ENCODE measurements at regions not wholly inside any gene's neighbourhood (a gene's known extent, or its start where the extent isn't known, plus 50 kb on each side); places are given as distances from the start of the nearest gene placed in this dataset.

DNA sequence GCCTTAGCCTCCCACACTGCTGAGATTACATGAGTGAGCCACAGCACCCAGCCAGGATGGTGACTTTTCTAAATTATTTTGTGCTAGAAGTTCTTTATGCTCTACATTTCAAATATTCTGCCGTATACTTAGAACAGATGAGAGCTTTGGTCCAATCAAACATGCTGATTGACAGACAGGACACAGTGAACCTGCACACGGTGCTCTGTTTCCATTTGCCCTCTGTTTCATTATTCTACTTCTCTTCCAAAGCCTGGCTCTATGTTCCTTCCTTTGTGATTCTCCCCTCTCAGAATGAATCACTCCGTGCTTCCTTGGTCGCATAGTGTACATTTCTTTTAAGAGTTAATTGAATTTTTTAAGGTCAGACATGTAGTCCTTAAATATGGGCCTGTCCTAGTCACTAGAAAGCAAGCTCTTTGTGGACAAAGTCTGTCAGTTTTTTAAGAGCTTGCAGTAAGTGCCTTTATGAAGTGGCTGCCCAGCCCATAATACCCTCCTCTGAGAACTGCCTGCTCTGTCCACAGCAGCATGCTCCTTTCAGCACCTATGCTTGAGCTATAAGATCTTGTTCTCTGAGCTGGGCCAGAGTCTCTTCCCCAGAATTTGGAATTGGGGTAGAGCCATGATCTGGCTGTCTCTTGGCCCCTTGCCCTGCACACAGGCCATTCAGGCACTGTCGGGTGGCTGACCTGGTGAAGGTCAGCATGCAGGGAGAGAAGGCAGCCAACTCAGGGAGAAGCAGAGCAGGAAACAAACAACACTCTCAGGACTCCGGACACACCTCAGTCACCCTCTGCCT is 66.8 kb upstream of the SLC44A3 start:
- TF ChIP-seq, protein P1, sequence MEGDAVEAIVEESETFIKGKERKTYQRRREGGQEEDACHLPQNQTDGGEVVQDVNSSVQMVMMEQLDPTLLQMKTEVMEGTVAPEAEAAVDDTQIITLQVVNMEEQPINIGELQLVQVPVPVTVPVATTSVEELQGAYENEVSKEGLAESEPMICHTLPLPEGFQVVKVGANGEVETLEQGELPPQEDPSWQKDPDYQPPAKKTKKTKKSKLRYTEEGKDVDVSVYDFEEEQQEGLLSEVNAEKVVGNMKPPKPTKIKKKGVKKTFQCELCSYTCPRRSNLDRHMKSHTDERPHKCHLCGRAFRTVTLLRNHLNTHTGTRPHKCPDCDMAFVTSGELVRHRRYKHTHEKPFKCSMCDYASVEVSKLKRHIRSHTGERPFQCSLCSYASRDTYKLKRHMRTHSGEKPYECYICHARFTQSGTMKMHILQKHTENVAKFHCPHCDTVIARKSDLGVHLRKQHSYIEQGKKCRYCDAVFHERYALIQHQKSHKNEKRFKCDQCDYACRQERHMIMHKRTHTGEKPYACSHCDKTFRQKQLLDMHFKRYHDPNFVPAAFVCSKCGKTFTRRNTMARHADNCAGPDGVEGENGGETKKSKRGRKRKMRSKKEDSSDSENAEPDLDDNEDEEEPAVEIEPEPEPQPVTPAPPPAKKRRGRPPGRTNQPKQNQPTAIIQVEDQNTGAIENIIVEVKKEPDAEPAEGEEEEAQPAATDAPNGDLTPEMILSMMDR (IDR thresholded peaks at IDR 0.05): no peak
- TF ChIP-seq POLR2A (IDR thresholded peaks at IDR 0.05): no peak

All from testis (tissue), 2 donors.